ENCODE measurements at regions not wholly inside any gene's neighbourhood (a gene's known extent, or its start where the extent isn't known, plus 50 kb on each side); places are given as distances from the start of the nearest gene placed in this dataset.
"Not testable (repeated sequence)": the region's sequence is repeated elsewhere in the genome, so short reads cannot be mapped to it uniquely, and the experiment has no call there.

DNA sequence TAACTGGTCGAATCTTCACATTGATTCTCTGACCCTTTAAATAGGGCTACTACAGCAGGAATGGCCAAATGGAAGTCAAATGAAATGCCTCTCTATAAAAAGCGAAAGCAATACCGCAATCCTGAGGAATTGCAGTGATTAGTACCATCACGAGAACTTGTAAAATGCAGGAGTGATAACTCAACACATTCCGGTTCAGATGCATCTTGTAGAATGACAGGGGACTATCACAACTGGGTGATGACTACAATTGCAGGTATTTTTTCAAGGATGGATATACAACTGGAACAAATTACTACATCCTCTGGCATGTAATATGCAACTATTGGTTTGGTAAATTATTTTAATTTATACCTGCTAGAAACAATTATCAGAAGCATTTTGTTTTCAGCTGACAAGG is 140.4 kb downstream of the PCDH20 start:
- no peak for DNase-seq (ENCODE audit: low spot score, unreplicated experiment)
- H3K27me3 Mint-ChIP-seq = no peaks in the 10 kb centered on the region
- H3K4me1 Mint-ChIP-seq (ENCODE audit: low read depth) = no peaks in the 10 kb centered on the region
- H3K4me3 Mint-ChIP-seq (ENCODE audit: low read depth) = no peak overlapping the region
- H3K9me3 Mint-ChIP-seq (ENCODE audit: low read depth) = peaks cover 18% of the 10 kb centered on the region
- TF ChIP-seq, protein P1, sequence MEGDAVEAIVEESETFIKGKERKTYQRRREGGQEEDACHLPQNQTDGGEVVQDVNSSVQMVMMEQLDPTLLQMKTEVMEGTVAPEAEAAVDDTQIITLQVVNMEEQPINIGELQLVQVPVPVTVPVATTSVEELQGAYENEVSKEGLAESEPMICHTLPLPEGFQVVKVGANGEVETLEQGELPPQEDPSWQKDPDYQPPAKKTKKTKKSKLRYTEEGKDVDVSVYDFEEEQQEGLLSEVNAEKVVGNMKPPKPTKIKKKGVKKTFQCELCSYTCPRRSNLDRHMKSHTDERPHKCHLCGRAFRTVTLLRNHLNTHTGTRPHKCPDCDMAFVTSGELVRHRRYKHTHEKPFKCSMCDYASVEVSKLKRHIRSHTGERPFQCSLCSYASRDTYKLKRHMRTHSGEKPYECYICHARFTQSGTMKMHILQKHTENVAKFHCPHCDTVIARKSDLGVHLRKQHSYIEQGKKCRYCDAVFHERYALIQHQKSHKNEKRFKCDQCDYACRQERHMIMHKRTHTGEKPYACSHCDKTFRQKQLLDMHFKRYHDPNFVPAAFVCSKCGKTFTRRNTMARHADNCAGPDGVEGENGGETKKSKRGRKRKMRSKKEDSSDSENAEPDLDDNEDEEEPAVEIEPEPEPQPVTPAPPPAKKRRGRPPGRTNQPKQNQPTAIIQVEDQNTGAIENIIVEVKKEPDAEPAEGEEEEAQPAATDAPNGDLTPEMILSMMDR (IDR thresholded peaks at IDR 0.05; ENCODE audit: unreplicated experiment) = no peak
- no peak overlapping the region for H3K27ac Mint-ChIP-seq
- peaks cover 2% of the 10 kb centered on the region for H3K36me3 Mint-ChIP-seq (ENCODE audit: insufficient read depth)

DNA sequence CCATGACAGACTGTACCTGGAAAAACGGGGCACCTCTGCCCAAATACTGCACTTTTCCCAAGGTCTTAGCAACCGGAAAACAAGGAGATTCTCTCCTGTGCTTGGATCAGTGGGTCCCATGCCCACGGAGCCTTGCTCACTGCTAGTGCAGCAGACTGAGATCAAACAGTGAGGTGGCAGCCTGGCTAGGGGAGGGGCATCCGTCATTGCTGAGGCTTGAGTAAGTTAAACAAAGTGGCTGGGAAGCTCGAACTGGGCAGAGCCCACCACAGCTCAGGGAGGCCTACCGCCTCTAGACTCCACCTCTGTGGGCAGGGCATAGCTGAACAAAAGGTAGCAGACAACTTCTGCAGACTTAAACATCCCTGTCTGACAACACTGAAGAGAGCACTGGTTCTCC is 148.8 kb downstream of the PCDH20 start:
- not testable (repeated sequence) for H3K27me3 Mint-ChIP-seq; H3K27ac Mint-ChIP-seq; DNase-seq (ENCODE audit: low spot score, unreplicated experiment); H3K36me3 Mint-ChIP-seq (ENCODE audit: insufficient read depth); H3K4me3 Mint-ChIP-seq (ENCODE audit: low read depth); H3K4me1 Mint-ChIP-seq (ENCODE audit: low read depth)
- peaks cover 32% of the 10 kb centered on the region for H3K9me3 Mint-ChIP-seq (ENCODE audit: low read depth)

DNA sequence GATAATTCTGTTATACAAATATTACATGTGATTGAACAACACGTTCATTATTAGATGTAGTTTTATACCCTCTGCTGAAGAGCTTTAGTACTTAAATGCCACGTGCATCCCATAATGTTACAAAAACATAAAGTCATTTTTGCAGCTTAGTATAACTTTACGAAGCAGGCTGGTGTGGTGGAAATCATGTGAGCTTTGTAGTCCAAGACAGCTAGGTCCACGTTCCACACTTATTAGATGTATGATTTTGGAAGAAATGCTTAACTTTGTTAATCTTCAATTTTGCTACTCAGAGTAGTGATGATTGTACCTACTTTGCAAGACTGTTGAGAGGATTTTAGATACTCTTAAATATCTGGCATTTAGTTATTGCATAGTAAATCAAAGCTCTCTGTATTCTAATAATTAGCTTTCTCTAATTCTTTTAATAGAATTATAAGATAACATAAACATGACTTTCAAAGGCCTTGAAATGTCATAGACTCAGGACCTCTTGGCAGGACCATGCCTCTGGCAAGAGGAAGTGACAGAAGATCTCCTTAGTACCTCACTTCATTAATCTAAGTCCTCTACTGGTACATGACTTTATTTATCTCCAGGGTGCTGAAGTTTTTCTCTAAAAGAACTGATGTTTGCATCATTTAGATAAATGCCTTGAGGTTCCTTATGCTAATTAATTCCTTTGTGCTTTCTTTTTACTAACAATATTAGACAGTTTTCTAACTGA is 153.7 kb downstream of the PCDH20 start:
- TF ChIP-seq, protein P1 (IDR thresholded peaks at IDR 0.05; ENCODE audit: unreplicated experiment) = no peak

DNA sequence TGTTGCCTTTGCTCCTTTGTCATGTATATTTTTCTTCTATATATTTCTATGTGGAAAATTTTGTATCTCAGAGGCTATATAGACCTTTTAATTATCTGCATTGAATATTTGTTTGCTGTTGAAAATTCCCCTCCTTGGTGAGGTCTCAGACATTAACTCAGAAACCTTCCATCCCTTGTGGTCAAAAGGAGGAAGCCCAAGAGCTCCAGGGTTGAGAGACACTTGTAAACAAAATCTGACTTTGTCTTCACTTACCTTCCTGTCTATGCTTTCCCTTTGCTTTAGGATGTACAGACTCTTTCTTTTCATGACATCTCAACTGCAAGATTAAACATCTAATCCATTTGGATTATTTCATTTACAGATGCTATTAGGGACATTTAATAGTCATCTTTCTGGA is 157.5 kb downstream of the PCDH20 start:
- no peaks in the 10 kb centered on the region for H3K27me3 Mint-ChIP-seq
- no peak for DNase-seq (ENCODE audit: low spot score, unreplicated experiment)
- no peaks in the 10 kb centered on the region for H3K9me3 Mint-ChIP-seq (ENCODE audit: low read depth)
- H3K4me3 Mint-ChIP-seq (ENCODE audit: low read depth) = no peak overlapping the region
- TF ChIP-seq, protein P1 (IDR thresholded peaks at IDR 0.05; ENCODE audit: unreplicated experiment) = no peak
- peaks cover 3% of the 10 kb centered on the region for H3K4me1 Mint-ChIP-seq (ENCODE audit: low read depth)
- no peaks in the 10 kb centered on the region for H3K36me3 Mint-ChIP-seq (ENCODE audit: insufficient read depth)
- no peak overlapping the region for H3K27ac Mint-ChIP-seq

More for the DNA sequence above, 153.7 kb downstream of the PCDH20 start:
- Mint-ChIP-seq H3K27me3 (no peaks in the 10 kb centered on the region), H3K27ac (no peak overlapping the region), H3K4me3 (ENCODE audit: low read depth) (no peak overlapping the region), H3K36me3 (ENCODE audit: insufficient read depth) (no peaks in the 10 kb centered on the region), H3K9me3 (ENCODE audit: low read depth) (no peaks in the 10 kb centered on the region), H3K4me1 (ENCODE audit: low read depth) (peaks cover 5% of the 10 kb centered on the region)
- no peak for DNase-seq (ENCODE audit: low spot score, unreplicated experiment)

DNA sequence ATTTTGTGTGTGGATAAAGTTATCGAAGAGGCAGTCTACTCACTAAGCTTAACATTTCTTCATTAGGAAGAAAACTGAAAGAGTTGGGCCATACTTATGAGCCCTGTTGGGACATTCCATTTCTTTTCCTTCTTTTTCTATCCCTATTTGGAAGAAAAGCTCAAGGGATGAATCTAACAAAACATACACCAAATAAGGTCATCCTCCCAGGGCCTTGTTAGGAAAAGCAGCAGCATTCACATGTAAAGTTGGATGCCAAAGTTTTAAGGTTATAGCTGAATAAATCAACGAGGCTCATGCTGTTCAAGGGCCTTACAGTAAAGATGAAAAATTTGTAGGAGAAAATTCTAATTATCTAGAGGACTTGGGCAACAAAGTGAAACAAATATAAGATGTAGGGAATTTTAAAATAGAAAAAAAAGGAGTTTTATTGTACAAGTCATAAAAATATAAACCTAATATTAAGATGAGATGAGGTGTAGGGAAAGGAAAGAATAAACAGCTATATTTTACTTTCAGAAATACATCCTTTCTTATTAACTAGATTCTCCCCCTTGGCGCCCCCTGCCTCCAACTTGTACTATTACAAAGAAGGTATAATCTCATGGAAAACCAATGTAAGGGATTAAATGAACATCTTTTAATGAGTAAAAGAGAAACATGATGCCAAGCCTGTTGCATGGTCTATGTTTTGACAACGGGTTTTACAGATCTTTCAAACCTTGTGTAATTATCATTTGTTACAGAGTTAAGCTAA is 160.4 kb downstream of the PCDH20 start:
- H3K9me3 Mint-ChIP-seq (ENCODE audit: low read depth) = no peaks in the 10 kb centered on the region
- no peak overlapping the region for H3K4me3 Mint-ChIP-seq (ENCODE audit: low read depth)
- TF ChIP-seq, protein P1 (IDR thresholded peaks at IDR 0.05; ENCODE audit: unreplicated experiment) = peak; percentile 46
- H3K36me3 Mint-ChIP-seq (ENCODE audit: insufficient read depth) = no peaks in the 10 kb centered on the region
- H3K27me3 Mint-ChIP-seq = no peaks in the 10 kb centered on the region
- no peak overlapping the region for H3K27ac Mint-ChIP-seq
- no peaks in the 10 kb centered on the region for H3K4me1 Mint-ChIP-seq (ENCODE audit: low read depth)
- no peak for DNase-seq (ENCODE audit: low spot score, unreplicated experiment)

Measured in progenitor cell of endocrine pancreas (in vitro differentiated cells).